Activated T-cell treated with anti-CD3 and anti-CD28 coated beads, Interleukin-2, amount 50 U/mL, for 72 hours (primary cell): ENCODE measurements at regions not wholly inside any gene's neighbourhood (a gene's known extent, or its start where the extent isn't known, plus 50 kb on each side); places are given as distances from the start of the nearest gene placed in this dataset.
"Not testable (repeated sequence)": the region's sequence is repeated elsewhere in the genome, so short reads cannot be mapped to it uniquely, and the experiment has no call there.

Source experiments
- ATAC-seq, 2 donors: fragments of 150-1000 bp; cut with Tn5 transposase; replicated peaks in 1 of 2; 2 replicates each; pipeline ENCODE4 v1.10.0; 2021; ENCODE audit warnings: moderate library complexity in 2 of 2, mild to moderate bottlenecking in 1 of 2
- DNase-seq, 2 donors: peaks; one replicate each; pipeline ENCODE4 v3.0.0; 2021 to 2022; ENCODE audit warnings: mixed read lengths in 1 of 2
- H3K27ac Mint-ChIP-seq: one replicate; pipeline ENCODE4 v1.8.0; 2022; ENCODE audit warnings: mild to moderate bottlenecking, moderate library complexity, mixed read lengths
- H3K27me3 Mint-ChIP-seq: one replicate; pipeline ENCODE4 v1.8.0; 2022; ENCODE audit warnings: low read depth, mixed read lengths
- H3K36me3 Mint-ChIP-seq, 2 donors: one replicate each; pipeline ENCODE4 v1.8.0; 2022; ENCODE audit warnings: mixed read lengths in 2 of 2, mild to moderate bottlenecking in 1 of 2; ENCODE audit not compliant: insufficient read depth in 2 of 2
- H3K4me1 Mint-ChIP-seq: one replicate; pipeline ENCODE4 v1.8.0; 2022; ENCODE audit warnings: low read depth, mixed read lengths
- H3K4me3 Mint-ChIP-seq, 2 donors: one replicate each; pipeline ENCODE4 v1.8.0; 2022; ENCODE audit warnings: mild to moderate bottlenecking in 2 of 2, mixed read lengths in 2 of 2, moderate library complexity in 2 of 2
- H3K9me3 Mint-ChIP-seq, 2 donors: one replicate each; pipeline ENCODE4 v1.8.0; 2022; ENCODE audit warnings: mixed read lengths in 2 of 2

- H3K4me1 Mint-ChIP-seq = no peaks in the 10 kb centered on the region
- no peak overlapping the region for H3K27ac Mint-ChIP-seq
These were observed 243.5 kb upstream of the TMEFF2 start for GRCh38 chr2:192438239-192438638.

GRCh38 chr2:192437653-192438052 is 242.9 kb upstream of the TMEFF2 start:
- H3K9me3 Mint-ChIP-seq = no peaks in the 10 kb centered on the region
- H3K36me3 Mint-ChIP-seq = no peaks in the 10 kb centered on the region
- H3K27ac Mint-ChIP-seq = no peak overlapping the region
- no peaks in the 10 kb centered on the region for H3K4me1 Mint-ChIP-seq
- ATAC-seq (no peak), DNase-seq (no peak)
- H3K4me3 Mint-ChIP-seq = no peak overlapping the region
- no peaks in the 10 kb centered on the region for H3K27me3 Mint-ChIP-seq

More at GRCh38 chr2:192438239-192438638, 243.5 kb upstream of the TMEFF2 start:
- ATAC-seq (no peak), DNase-seq (no peak)
- Mint-ChIP-seq H3K36me3 (no peaks in the 10 kb centered on the region), H3K9me3 (no peaks in the 10 kb centered on the region), H3K27me3 (no peaks in the 10 kb centered on the region), H3K4me3 (no peak overlapping the region)

- DNase-seq (no peak), ATAC-seq (no peak)
- no peak overlapping the region for H3K27ac Mint-ChIP-seq
- no peaks in the 10 kb centered on the region for H3K27me3 Mint-ChIP-seq
- H3K4me3 Mint-ChIP-seq = no peak overlapping the region
- no peaks in the 10 kb centered on the region for H3K36me3 Mint-ChIP-seq
- H3K4me1 Mint-ChIP-seq = no peaks in the 10 kb centered on the region
- H3K9me3 Mint-ChIP-seq = peaks cover 0 to 1% of the 10 kb centered on the region in 2 donors
These were observed 229.5 kb upstream of the TMEFF2 start for GRCh38 chr2:192424243-192424642.

GRCh38 chr2:192419786-192420185 is 225.1 kb upstream of the TMEFF2 start:
- H3K27ac Mint-ChIP-seq = no peak overlapping the region
- H3K4me1 Mint-ChIP-seq = no peaks in the 10 kb centered on the region
- no peaks in the 10 kb centered on the region for H3K36me3 Mint-ChIP-seq
- no peaks in the 10 kb centered on the region for H3K9me3 Mint-ChIP-seq
- no peak for DNase-seq
- H3K27me3 Mint-ChIP-seq = no peaks in the 10 kb centered on the region
- no peak overlapping the region for H3K4me3 Mint-ChIP-seq
- no peak for ATAC-seq

GRCh38 chr2:192416060-192416459 is 221.3 kb upstream of the TMEFF2 start:
- DNase-seq (no peak), ATAC-seq (no peak)
- Mint-ChIP-seq H3K4me3 (no peak overlapping the region), H3K27ac (no peak overlapping the region), H3K36me3 (no peaks in the 10 kb centered on the region), H3K27me3 (no peaks in the 10 kb centered on the region), H3K9me3 (no peaks in the 10 kb centered on the region), H3K4me1 (no peaks in the 10 kb centered on the region)

GRCh38 chr2:192414794-192415193 is 220.1 kb upstream of the TMEFF2 start:
- Mint-ChIP-seq H3K27me3 (no peaks in the 10 kb centered on the region), H3K36me3 (no peaks in the 10 kb centered on the region), H3K4me3 (no peak overlapping the region), H3K4me1 (no peaks in the 10 kb centered on the region), H3K9me3 (no peaks in the 10 kb centered on the region), H3K27ac (no peak overlapping the region)
- ATAC-seq (no peak), DNase-seq (no peak)

GRCh38 chr2:192413812-192414681 is 219.3 kb upstream of the TMEFF2 start:
- Mint-ChIP-seq H3K27ac (no peak overlapping the region), H3K36me3 (no peaks in the 10 kb centered on the region), H3K4me1 (no peaks in the 10 kb centered on the region), H3K4me3 (no peak overlapping the region), H3K9me3 (no peaks in the 10 kb centered on the region), H3K27me3 (no peaks in the 10 kb centered on the region)
- ATAC-seq (no peak), DNase-seq (no peak)

GRCh38 chr2:192412866-192413265 is 218.1 kb upstream of the TMEFF2 start:
- H3K27me3 Mint-ChIP-seq, DNase-seq, ATAC-seq, H3K27ac Mint-ChIP-seq, H3K36me3 Mint-ChIP-seq, H3K9me3 Mint-ChIP-seq, H3K4me1 Mint-ChIP-seq, H3K4me3 Mint-ChIP-seq: not testable (repeated sequence)

- Mint-ChIP-seq H3K27me3 (no peaks in the 10 kb centered on the region), H3K4me3 (no peak overlapping the region), H3K9me3 (no peaks in the 10 kb centered on the region), H3K4me1 (no peaks in the 10 kb centered on the region), H3K36me3 (no peaks in the 10 kb centered on the region), H3K27ac (no peak overlapping the region)
- DNase-seq (no peak), ATAC-seq (no peak)
These were observed 217.7 kb upstream of the TMEFF2 start for GRCh38 chr2:192412394-192412793.

GRCh38 chr2:192411755-192412154 is 217.0 kb upstream of the TMEFF2 start:
- Mint-ChIP-seq H3K27me3 (no peaks in the 10 kb centered on the region), H3K36me3 (no peaks in the 10 kb centered on the region), H3K9me3 (no peaks in the 10 kb centered on the region), H3K4me1 (no peaks in the 10 kb centered on the region), H3K27ac (no peak overlapping the region), H3K4me3 (no peak overlapping the region)
- ATAC-seq (no peak), DNase-seq (no peak)

- H3K4me1 Mint-ChIP-seq = no peaks in the 10 kb centered on the region
- DNase-seq (no peak), ATAC-seq (no peak)
- no peaks in the 10 kb centered on the region for H3K9me3 Mint-ChIP-seq
- no peak overlapping the region for H3K27ac Mint-ChIP-seq
- no peak overlapping the region for H3K4me3 Mint-ChIP-seq
- H3K36me3 Mint-ChIP-seq = no peaks in the 10 kb centered on the region
- no peaks in the 10 kb centered on the region for H3K27me3 Mint-ChIP-seq
These were observed 215.6 kb upstream of the TMEFF2 start for GRCh38 chr2:192410319-192410718.

- H3K36me3 Mint-ChIP-seq = no peaks in the 10 kb centered on the region
- H3K4me3 Mint-ChIP-seq = no peak overlapping the region
- DNase-seq = no peak
- no peak for ATAC-seq
- no peak overlapping the region for H3K27ac Mint-ChIP-seq
- H3K27me3 Mint-ChIP-seq = no peaks in the 10 kb centered on the region
- peaks cover 0 to 1% of the 10 kb centered on the region in 2 donors for H3K9me3 Mint-ChIP-seq
- no peaks in the 10 kb centered on the region for H3K4me1 Mint-ChIP-seq
These were observed 213.0 kb upstream of the TMEFF2 start for GRCh38 chr2:192407692-192408091.

GRCh38 chr2:192398236-192398635 is 203.5 kb upstream of the TMEFF2 start:
- H3K9me3 Mint-ChIP-seq = peaks cover 2% of the 10 kb centered on the region in 2 donors
- no peak overlapping the region for H3K27ac Mint-ChIP-seq
- no peak overlapping the region for H3K4me3 Mint-ChIP-seq
- H3K36me3 Mint-ChIP-seq = no peaks in the 10 kb centered on the region
- DNase-seq = no peak
- no peaks in the 10 kb centered on the region for H3K4me1 Mint-ChIP-seq
- H3K27me3 Mint-ChIP-seq = no peaks in the 10 kb centered on the region
- ATAC-seq = no peak

GRCh38 chr2:192394605-192395004 is 199.9 kb upstream of the TMEFF2 start:
- ATAC-seq = no peak
- DNase-seq = no peak
- Mint-ChIP-seq H3K4me1 (no peaks in the 10 kb centered on the region), H3K4me3 (no peak overlapping the region), H3K27ac (no peak overlapping the region), H3K9me3 (peaks cover 2% of the 10 kb centered on the region in 2 donors), H3K36me3 (no peaks in the 10 kb centered on the region), H3K27me3 (no peaks in the 10 kb centered on the region)
